K562 (cell line): ENCODE measurements at regions not wholly inside any gene's neighbourhood (a gene's known extent, or its start where the extent isn't known, plus 50 kb on each side); places are given as distances from the start of the nearest gene placed in this dataset.

ENCODE experiments used
- HCFC1 ChIP-seq: IDR thresholded peaks from 2 replicates; pipeline ENCODE4 v1.6.1; 2012; ENCODE audit warnings: low read depth, low read length, improper control_type of control experiment
- NFE2L1 ChIP-seq: fragments of 450-650 bp; IDR thresholded peaks from 2 replicates; pipeline ENCODE4 v1.6.1; 2016; ENCODE audit warnings: missing genetic modification characterization, low read depth, mild to moderate bottlenecking, missing compliant biosample characterization, moderate library complexity, borderline replicate concordance
- ZBTB43 ChIP-seq: sonication (generic); formaldehyde crosslinking; IDR thresholded peaks from 2 replicates; pipeline ENCODE4 v1.8.0; 2023; ENCODE audit warnings: mild to moderate bottlenecking, missing genetic modification reagents
- ZNF561 ChIP-seq: fragments of 450-650 bp; formaldehyde crosslinking; conservative IDR thresholded peaks from 2 replicates; pipeline ENCODE4 v1.4.0; 2020; ENCODE audit warnings: mild to moderate bottlenecking, moderate library complexity

- TF ChIP-seq NFE2L1 (tag) = no peak
- no peak for TF ChIP-seq ZBTB43 (CRISPR knock-in tag)
- no peak for TF ChIP-seq ZNF561 (CRISPR knock-in tag)
- no peak for TF ChIP-seq HCFC1
These were observed 213.8 kb downstream of the DUSP10 start for GRCh38 chr1:221527886-221528624.
